H1 (cell line): ENCODE measurements at regions not wholly inside any gene's neighbourhood (a gene's known extent, or its start where the extent isn't known, plus 50 kb on each side); places are given as distances from the start of the nearest gene placed in this dataset.

Experiments used
- ASH2L ChIP-seq: fragments of 200-600, 300-600 bp; sonication (generic); IDR thresholded peaks from one replicate; pipeline ENCODE4 v1.7.1; 2017; ENCODE audit warnings: low read length
- BACH1 ChIP-seq: IDR thresholded peaks from 2 replicates; pipeline ENCODE4 v1.6.1; 2012; ENCODE audit warnings: low read length, improper control_type of control experiment
- BRCA1 ChIP-seq: IDR thresholded peaks from 2 replicates; pipeline ENCODE4 v1.6.1; 2012; ENCODE audit warnings: low read depth, low read length, improper control_type of control experiment
- CHD2 ChIP-seq: IDR thresholded peaks from 2 replicates; pipeline ENCODE4 v1.6.1; 2012; ENCODE audit warnings: low read length, improper control_type of control experiment
- EP300 ChIP-seq, 2 experiments: IDR thresholded peaks; 1 replicate in 1 of 2; 2 replicates in 1 of 2; pipeline ENCODE4 v1.6.1; 2011 to 2012; ENCODE audit warnings: low read depth in 2 of 2, low read length in 2 of 2, mild to moderate bottlenecking in 2 of 2, borderline replicate concordance in 1 of 2, inconsistent platforms in 1 of 2, moderate library complexity in 1 of 2
- GABPA ChIP-seq: IDR thresholded peaks from 2 replicates; pipeline ENCODE4 v1.6.1; 2011; ENCODE audit warnings: mild to moderate bottlenecking, low read length, moderate library complexity, borderline replicate concordance; ENCODE audit not compliant: insufficient read depth
- JUN ChIP-seq: IDR thresholded peaks from 2 replicates; pipeline ENCODE4 v1.6.1; 2011; ENCODE audit warnings: low read depth, mild to moderate bottlenecking, improper control_type of control experiment, low read length
- POLR2A ChIP-seq, 2 experiments: IDR thresholded peaks; 1 replicate in 1 of 2; 2 replicates in 1 of 2; pipeline ENCODE4 v1.6.1; 2011; ENCODE audit warnings: low read depth in 2 of 2, low read length in 2 of 2, mild to moderate bottlenecking in 2 of 2; ENCODE audit errors: control extremely low read depth in 1 of 2
- POLR2AphosphoS5 ChIP-seq: IDR thresholded peaks from 2 replicates; pipeline ENCODE4 v1.6.1; 2011; ENCODE audit warnings: low read depth, low read length
- SIN3A ChIP-seq, 2 experiments: IDR thresholded peaks in 1 of 2; conservative IDR thresholded peaks in 1 of 2; 2 replicates each; pipeline ENCODE4 v1.6.1; 2011 to 2012; ENCODE audit warnings: low read length in 2 of 2, improper control_type of control experiment in 1 of 2, low read depth in 1 of 2, mild to moderate bottlenecking in 1 of 2
- SUZ12 ChIP-seq: fragments of 200-600 bp; sonication (generic); IDR thresholded peaks from 2 replicates; pipeline ENCODE4 v1.6.1; 2012; ENCODE audit warnings: mild to moderate bottlenecking, inconsistent platforms, low read length, moderate library complexity, mixed read lengths
- TAF1 ChIP-seq: IDR thresholded peaks from 2 replicates; pipeline ENCODE4 v1.6.1; 2011; ENCODE audit warnings: mild to moderate bottlenecking, low read depth, low read length
- TF ChIP-seq, protein P1 (sequence below), 3 experiments: IDR thresholded peaks; 1 replicate in 2 of 3; 2 replicates in 1 of 3; pipeline versions ENCODE4 v1.5.1 to v1.6.1; 2011; ENCODE audit warnings: low read length in 3 of 3, mild to moderate bottlenecking in 3 of 3, inconsistent platforms in 2 of 3, low read depth in 1 of 3, moderate library complexity in 1 of 3; ENCODE audit not compliant: insufficient read depth in 1 of 3; ENCODE audit errors: control extremely low read depth in 1 of 3
- TF ChIP-seq, protein P2 (sequence below): IDR thresholded peaks from 2 replicates; pipeline ENCODE4 v1.6.1; 2012; ENCODE audit warnings: inconsistent platforms

DNA sequence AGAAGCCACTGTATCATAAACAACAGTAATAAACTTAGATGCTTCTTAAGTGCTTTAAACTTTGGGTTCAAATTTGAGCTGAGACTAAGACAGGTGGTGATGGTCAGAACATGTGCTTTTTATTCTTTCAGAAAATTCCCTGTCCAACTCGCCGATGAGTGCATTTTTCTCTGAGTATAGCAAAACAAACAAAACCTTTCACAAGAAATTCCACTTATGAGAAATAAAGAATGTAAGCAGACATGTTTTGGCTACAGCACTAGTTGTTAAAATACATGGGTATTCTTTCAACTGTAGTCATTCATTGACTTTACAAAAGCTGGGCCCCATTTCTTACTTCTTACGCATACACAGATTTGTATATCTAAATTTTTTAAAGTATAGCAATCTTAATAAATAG lies 125.6 kb downstream of the SPRY2 start:
- TF ChIP-seq, protein P1, sequence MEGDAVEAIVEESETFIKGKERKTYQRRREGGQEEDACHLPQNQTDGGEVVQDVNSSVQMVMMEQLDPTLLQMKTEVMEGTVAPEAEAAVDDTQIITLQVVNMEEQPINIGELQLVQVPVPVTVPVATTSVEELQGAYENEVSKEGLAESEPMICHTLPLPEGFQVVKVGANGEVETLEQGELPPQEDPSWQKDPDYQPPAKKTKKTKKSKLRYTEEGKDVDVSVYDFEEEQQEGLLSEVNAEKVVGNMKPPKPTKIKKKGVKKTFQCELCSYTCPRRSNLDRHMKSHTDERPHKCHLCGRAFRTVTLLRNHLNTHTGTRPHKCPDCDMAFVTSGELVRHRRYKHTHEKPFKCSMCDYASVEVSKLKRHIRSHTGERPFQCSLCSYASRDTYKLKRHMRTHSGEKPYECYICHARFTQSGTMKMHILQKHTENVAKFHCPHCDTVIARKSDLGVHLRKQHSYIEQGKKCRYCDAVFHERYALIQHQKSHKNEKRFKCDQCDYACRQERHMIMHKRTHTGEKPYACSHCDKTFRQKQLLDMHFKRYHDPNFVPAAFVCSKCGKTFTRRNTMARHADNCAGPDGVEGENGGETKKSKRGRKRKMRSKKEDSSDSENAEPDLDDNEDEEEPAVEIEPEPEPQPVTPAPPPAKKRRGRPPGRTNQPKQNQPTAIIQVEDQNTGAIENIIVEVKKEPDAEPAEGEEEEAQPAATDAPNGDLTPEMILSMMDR (IDR thresholded peaks at IDR 0.05; ENCODE audit: control extremely low read depth in 1 of 3, insufficient read depth in 1 of 3, low read depth in 1 of 3, low read length in 3 of 3): no peak
- TF ChIP-seq BRCA1 (no peak), BACH1 (no peak), GABPA (no peak), POLR2A (IDR thresholded peaks at IDR 0.05; ENCODE audit: control extremely low read depth in 1 of 2, low read depth in 2 of 2, low read length in 2 of 2) (no peak), SIN3A (conservative IDR thresholded peaks at IDR 0.05 in 1 of 2, IDR thresholded peaks at IDR 0.05 in 1 of 2; ENCODE audit: low read depth in 1 of 2, low read length in 2 of 2) (no peak), TAF1 (no peak), EP300 (IDR thresholded peaks at IDR 0.05; ENCODE audit: borderline replicate concordance in 1 of 2, low read depth in 2 of 2, low read length in 2 of 2) (no peak), POLR2AphosphoS5 (no peak), ASH2L (no peak), SUZ12 (no peak), CHD2 (no peak), JUN (no peak)
- TF ChIP-seq, protein P2, sequence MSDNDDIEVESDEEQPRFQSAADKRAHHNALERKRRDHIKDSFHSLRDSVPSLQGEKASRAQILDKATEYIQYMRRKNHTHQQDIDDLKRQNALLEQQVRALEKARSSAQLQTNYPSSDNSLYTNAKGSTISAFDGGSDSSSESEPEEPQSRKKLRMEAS: no peak
